Activated CD4-positive, alpha-beta T cell treated with anti-CD3 and anti-CD28 coated beads, Interleukin-2, amount 10 ng/mL, durations not matched to agents 24 days and 14 days (primary cell): ENCODE measurements at regions not wholly inside any gene's neighbourhood (a gene's known extent, or its start where the extent isn't known, plus 50 kb on each side); places are given as distances from the start of the nearest gene placed in this dataset.
"Not testable (repeated sequence)": the region's sequence is repeated elsewhere in the genome, so short reads cannot be mapped to it uniquely, and the experiment has no call there.

ENCODE experiments used
- DNase-seq: peaks from one replicate; pipeline ENCODE4 v3.0.0; 2022
- H3K27ac Mint-ChIP-seq: one replicate; pipeline ENCODE4 v1.8.0; 2022; ENCODE audit warnings: mild to moderate bottlenecking, mixed read lengths
- H3K27me3 Mint-ChIP-seq: one replicate; pipeline ENCODE4 v1.8.0; 2022; ENCODE audit warnings: mixed read lengths
- H3K36me3 Mint-ChIP-seq: one replicate; pipeline ENCODE4 v1.8.0; 2022; ENCODE audit warnings: low read depth, mild to moderate bottlenecking, mixed read lengths
- H3K4me1 Mint-ChIP-seq: one replicate; pipeline ENCODE4 v1.8.0; 2021; ENCODE audit warnings: mixed read lengths
- H3K4me3 Mint-ChIP-seq: one replicate; pipeline ENCODE4 v1.8.0; 2022; ENCODE audit warnings: mild to moderate bottlenecking, moderate library complexity, mixed read lengths
- H3K9me3 Mint-ChIP-seq: one replicate; pipeline ENCODE4 v1.8.0; 2021; ENCODE audit warnings: mixed read lengths
- intact Hi-C: fragments of 100-400 bp; cut with micrococcal nuclease; formaldehyde crosslinking; loops from one replicate; pipeline ENCODE4 v1.15.1; 2023

GRCh38 chr4:60962286-60962685 lies 237.8 kb upstream of the ADGRL3 start:
- H3K4me3 Mint-ChIP-seq, result no peak overlapping the region
- no peaks in the 10 kb centered on the region for H3K27me3 Mint-ChIP-seq
- H3K9me3 Mint-ChIP-seq, result no peaks in the 10 kb centered on the region
- no peaks in the 10 kb centered on the region for H3K36me3 Mint-ChIP-seq
- no peak for DNase-seq
- intact Hi-C loops, result no loop called here
- H3K27ac Mint-ChIP-seq, result no peak overlapping the region
- no peaks in the 10 kb centered on the region for H3K4me1 Mint-ChIP-seq

- no peak overlapping the region for H3K27ac Mint-ChIP-seq
- no peaks in the 10 kb centered on the region for H3K9me3 Mint-ChIP-seq
- H3K4me1 Mint-ChIP-seq, result no peaks in the 10 kb centered on the region
- H3K4me3 Mint-ChIP-seq, result no peak overlapping the region
- DNase-seq, result no peak
- intact Hi-C loops, result no loop called here
- no peaks in the 10 kb centered on the region for H3K36me3 Mint-ChIP-seq
- H3K27me3 Mint-ChIP-seq, result no peaks in the 10 kb centered on the region
Measured at GRCh38 chr4:60981534-60981933, 218.6 kb upstream of the ADGRL3 start.

DNA sequence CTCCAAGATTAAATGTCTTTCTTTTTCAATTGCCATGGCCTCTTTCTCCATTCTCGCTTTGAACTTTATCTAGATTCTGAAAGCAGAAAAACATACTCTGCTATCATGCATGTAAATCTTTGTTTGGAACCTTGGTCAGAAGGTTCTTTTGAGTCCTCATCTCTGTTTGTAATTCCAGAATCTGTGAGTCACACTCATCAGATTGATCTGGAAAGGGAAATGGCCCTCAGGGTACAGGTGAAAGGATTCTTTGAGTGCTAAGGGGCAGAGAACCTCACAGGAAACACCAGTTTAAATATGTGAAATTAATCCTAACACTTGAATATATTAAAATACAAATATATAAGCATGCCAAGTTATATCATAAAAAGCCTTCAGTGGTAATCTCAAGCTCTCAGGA lies 211.0 kb upstream of the ADGRL3 start:
- H3K4me1 Mint-ChIP-seq, result no peaks in the 10 kb centered on the region
- H3K36me3 Mint-ChIP-seq, result no peaks in the 10 kb centered on the region
- no peak overlapping the region for H3K27ac Mint-ChIP-seq
- DNase-seq, result no peak
- intact Hi-C loops, result no loop called here
- no peaks in the 10 kb centered on the region for H3K27me3 Mint-ChIP-seq
- H3K4me3 Mint-ChIP-seq, result no peak overlapping the region
- H3K9me3 Mint-ChIP-seq, result no peaks in the 10 kb centered on the region

DNA sequence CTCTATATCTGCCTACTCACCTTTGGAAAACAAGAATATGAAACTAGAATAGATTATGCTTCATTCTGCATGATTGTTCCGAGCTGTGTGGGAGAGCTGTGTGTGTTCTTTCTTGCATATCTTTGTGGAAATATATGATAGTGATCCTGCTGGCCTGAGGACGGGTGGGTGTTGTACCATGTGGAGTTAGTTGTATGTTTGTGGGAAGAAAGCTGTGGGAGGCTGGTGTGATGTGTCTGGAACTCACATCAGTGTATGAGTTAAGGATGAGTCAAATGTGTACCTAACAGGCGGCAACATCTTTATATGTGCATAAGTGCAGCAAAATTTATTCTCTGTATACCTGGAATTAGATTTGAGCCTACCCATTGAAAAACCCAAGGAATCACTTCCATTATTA lies 208.1 kb upstream of the ADGRL3 start:
- DNase-seq, result no peak
- no peak overlapping the region for H3K4me3 Mint-ChIP-seq

GRCh38 chr4:61003301-61003700 lies 196.8 kb upstream of the ADGRL3 start:
- Mint-ChIP-seq H3K4me1 (no peaks in the 10 kb centered on the region), H3K9me3 (peaks cover 7% of the 10 kb centered on the region), H3K27ac (no peak overlapping the region), H3K36me3 (no peaks in the 10 kb centered on the region), H3K27me3 (no peaks in the 10 kb centered on the region), H3K4me3 (no peak overlapping the region)
- DNase-seq, result no peak
- intact Hi-C loops, result no loop called here

More for the DNA sequence above, 208.1 kb upstream of the ADGRL3 start:
- no peaks in the 10 kb centered on the region for H3K36me3 Mint-ChIP-seq
- no peak overlapping the region for H3K27ac Mint-ChIP-seq
- H3K4me1 Mint-ChIP-seq, result no peaks in the 10 kb centered on the region
- no peaks in the 10 kb centered on the region for H3K9me3 Mint-ChIP-seq
- intact Hi-C loops, result no loop called here
- H3K27me3 Mint-ChIP-seq, result no peaks in the 10 kb centered on the region

GRCh38 chr4:61004651-61005170 lies 195.4 kb upstream of the ADGRL3 start:
- H3K27me3 Mint-ChIP-seq, result no peaks in the 10 kb centered on the region
- DNase-seq, result no peak
- H3K4me3 Mint-ChIP-seq, result no peak overlapping the region
- intact Hi-C loops, result no loop called here
- no peaks in the 10 kb centered on the region for H3K36me3 Mint-ChIP-seq
- H3K27ac Mint-ChIP-seq, result no peak overlapping the region
- peaks cover 7% of the 10 kb centered on the region for H3K9me3 Mint-ChIP-seq
- no peaks in the 10 kb centered on the region for H3K4me1 Mint-ChIP-seq

DNA sequence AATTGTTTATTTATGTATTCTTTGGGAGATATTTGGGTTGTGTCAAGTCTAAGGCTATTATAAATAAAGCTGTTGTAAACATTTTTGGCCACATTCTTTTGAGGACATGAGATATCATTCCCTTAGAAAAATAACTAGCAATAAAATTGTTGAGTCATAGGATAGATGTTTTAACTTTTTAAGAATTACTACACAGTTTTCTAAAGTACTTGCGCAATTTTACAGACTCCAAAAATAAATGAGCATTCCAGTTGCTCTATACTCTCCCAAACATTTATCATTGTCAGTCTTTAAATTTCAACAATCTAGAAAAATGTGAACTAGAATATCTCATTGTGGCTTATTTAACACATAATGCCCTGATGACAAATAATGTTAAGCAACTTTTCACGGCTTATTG lies 189.1 kb upstream of the ADGRL3 start:
- Mint-ChIP-seq H3K36me3 (no peaks in the 10 kb centered on the region), H3K9me3 (peaks cover 13% of the 10 kb centered on the region), H3K27me3 (no peaks in the 10 kb centered on the region), H3K27ac (no peak overlapping the region), H3K4me3 (no peak overlapping the region), H3K4me1 (no peaks in the 10 kb centered on the region)
- no peak for DNase-seq
- intact Hi-C loops, result no loop called here

DNA sequence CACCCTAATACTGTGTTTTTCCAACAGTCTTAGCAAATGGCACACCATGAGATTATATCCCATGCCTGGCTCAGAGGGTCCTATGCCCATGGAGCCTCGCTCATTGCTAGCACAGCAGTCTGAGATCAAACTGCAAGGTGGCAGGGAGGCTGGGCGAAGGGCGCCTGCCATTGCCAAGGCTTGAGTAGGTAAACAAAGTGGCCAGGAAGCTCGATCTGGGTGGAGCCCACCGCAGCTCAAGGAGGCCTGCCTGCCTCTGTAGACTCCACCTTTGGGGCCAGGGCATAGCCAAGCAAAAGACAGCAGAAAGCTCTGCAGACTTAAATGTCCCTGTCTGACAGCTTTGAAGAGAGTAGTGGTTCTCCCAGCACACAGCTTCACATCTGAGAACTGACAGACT lies 188.2 kb upstream of the ADGRL3 start:
- DNase-seq, intact Hi-C loops, H3K4me3 Mint-ChIP-seq, H3K27ac Mint-ChIP-seq, H3K36me3 Mint-ChIP-seq, H3K4me1 Mint-ChIP-seq, H3K27me3 Mint-ChIP-seq: not testable (repeated sequence)
- peaks cover 15% of the 10 kb centered on the region for H3K9me3 Mint-ChIP-seq

GRCh38 chr4:61024610-61025009 lies 175.5 kb upstream of the ADGRL3 start:
- Mint-ChIP-seq H3K9me3 (peaks cover 8% of the 10 kb centered on the region), H3K36me3 (no peaks in the 10 kb centered on the region), H3K27ac (no peak overlapping the region), H3K4me1 (no peaks in the 10 kb centered on the region), H3K4me3 (no peak overlapping the region), H3K27me3 (no peaks in the 10 kb centered on the region)
- intact Hi-C loops, result no loop called here
- DNase-seq, result no peak

GRCh38 chr4:61027939-61028338 lies 172.2 kb upstream of the ADGRL3 start:
- intact Hi-C loops, result no loop called here
- Mint-ChIP-seq H3K4me3 (no peak overlapping the region), H3K27me3 (no peaks in the 10 kb centered on the region), H3K27ac (no peak overlapping the region), H3K9me3 (peaks cover 8% of the 10 kb centered on the region), H3K4me1 (no peaks in the 10 kb centered on the region), H3K36me3 (no peaks in the 10 kb centered on the region)
- no peak for DNase-seq

- no peaks in the 10 kb centered on the region for H3K9me3 Mint-ChIP-seq
- H3K4me3 Mint-ChIP-seq, result no peak overlapping the region
- no peak overlapping the region for H3K27ac Mint-ChIP-seq
Measured at GRCh38 chr4:61036071-61036684, 163.9 kb upstream of the ADGRL3 start.

GRCh38 chr4:61041527-61041926 lies 158.6 kb upstream of the ADGRL3 start:
- no peak overlapping the region for H3K27ac Mint-ChIP-seq
- no peak overlapping the region for H3K4me3 Mint-ChIP-seq
- DNase-seq, result no peak
- H3K9me3 Mint-ChIP-seq, result peaks cover 3% of the 10 kb centered on the region
- H3K4me1 Mint-ChIP-seq, result no peaks in the 10 kb centered on the region
- no peaks in the 10 kb centered on the region for H3K36me3 Mint-ChIP-seq
- intact Hi-C loops, result no loop called here
- H3K27me3 Mint-ChIP-seq, result no peaks in the 10 kb centered on the region

More at GRCh38 chr4:61036071-61036684, 163.9 kb upstream of the ADGRL3 start:
- intact Hi-C loops, result no loop called here
- DNase-seq, result no peak
- H3K27me3 Mint-ChIP-seq, result no peaks in the 10 kb centered on the region
- no peaks in the 10 kb centered on the region for H3K36me3 Mint-ChIP-seq
- H3K4me1 Mint-ChIP-seq, result no peaks in the 10 kb centered on the region

DNA sequence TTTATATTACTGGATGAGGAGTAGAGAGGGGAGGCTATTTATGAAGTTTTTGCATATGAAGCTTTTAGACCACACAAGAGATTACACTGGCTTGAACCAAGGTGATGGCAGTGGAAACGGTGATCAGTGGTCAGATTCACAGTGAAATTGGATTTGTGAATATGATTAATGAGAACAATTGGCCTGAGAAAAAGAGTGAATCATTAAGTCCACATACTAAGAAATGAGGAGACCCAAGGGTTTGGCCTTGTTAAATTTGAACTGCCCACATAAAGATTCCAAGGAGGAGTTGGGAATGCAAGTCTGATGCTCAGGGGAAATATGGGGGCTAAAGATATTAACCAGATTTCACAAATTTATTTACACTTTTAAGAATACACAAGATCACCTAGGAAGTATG lies 155.3 kb upstream of the ADGRL3 start:
- no peaks in the 10 kb centered on the region for H3K36me3 Mint-ChIP-seq
- H3K27me3 Mint-ChIP-seq, result no peaks in the 10 kb centered on the region
- no peak overlapping the region for H3K4me3 Mint-ChIP-seq
- intact Hi-C loops, result no loop called here
- no peak overlapping the region for H3K27ac Mint-ChIP-seq
- H3K4me1 Mint-ChIP-seq, result no peaks in the 10 kb centered on the region
- H3K9me3 Mint-ChIP-seq, result peaks cover 3% of the 10 kb centered on the region
- no peak for DNase-seq

GRCh38 chr4:61049018-61049417 lies 151.1 kb upstream of the ADGRL3 start:
- Mint-ChIP-seq H3K9me3 (peaks cover 3% of the 10 kb centered on the region), H3K4me3 (no peak overlapping the region), H3K27me3 (no peaks in the 10 kb centered on the region), H3K4me1 (no peaks in the 10 kb centered on the region), H3K27ac (no peak overlapping the region), H3K36me3 (no peaks in the 10 kb centered on the region)
- no peak for DNase-seq
- intact Hi-C loops, result no loop called here

- no peaks in the 10 kb centered on the region for H3K36me3 Mint-ChIP-seq
Measured at GRCh38 chr4:61067381-61067780, 132.7 kb upstream of the ADGRL3 start.

More at GRCh38 chr4:61067381-61067780, 132.7 kb upstream of the ADGRL3 start:
- intact Hi-C loops, result no loop called here
- Mint-ChIP-seq H3K4me3 (no peak overlapping the region), H3K9me3 (no peaks in the 10 kb centered on the region), H3K27ac (no peak overlapping the region), H3K27me3 (no peaks in the 10 kb centered on the region), H3K4me1 (no peaks in the 10 kb centered on the region)
- DNase-seq, result no peak
